Hepatocyte (in vitro differentiated cells): ENCODE measurements at regions not wholly inside any gene's neighbourhood (a gene's known extent, or its start where the extent isn't known, plus 50 kb on each side); places are given as distances from the start of the nearest gene placed in this dataset.

Experiments
- DNase-seq: peaks from one replicate; pipeline ENCODE4 v3.0.0-alpha.2; 2016; ENCODE audit warnings: low spot score
- H2AFZ ChIP-seq: fragments of 200-600 bp; sonication (generic); 2 replicates; pipeline ENCODE4 v1.6.0; 2016; ENCODE audit warnings: antibody characterized with exemption, mild to moderate bottlenecking
- H3K27ac ChIP-seq: fragments of 200-600 bp; sonication (generic); 2 replicates; pipeline ENCODE4 v1.5.1; 2016; ENCODE audit warnings: mild to moderate bottlenecking
- H3K27me3 ChIP-seq: fragments of 200-600 bp; sonication (generic); 2 replicates; pipeline ENCODE4 v1.6.1; 2016
- H3K36me3 ChIP-seq: fragments of 200-600 bp; sonication (generic); replicated peaks from 2 replicates; pipeline ENCODE4 v1.5.1; 2016; ENCODE audit warnings: low read depth; ENCODE audit not compliant: insufficient read depth
- H3K4me1 ChIP-seq: fragments of 200-600 bp; sonication (generic); 2 replicates; pipeline ENCODE4 v1.5.1; 2016; ENCODE audit warnings: mild to moderate bottlenecking, moderate library complexity; ENCODE audit not compliant: insufficient read depth
- H3K4me2 ChIP-seq: fragments of 200-600 bp; sonication (generic); 2 replicates; pipeline ENCODE4 v1.6.0; 2016
- H3K4me3 ChIP-seq: fragments of 200-600 bp; sonication (generic); 2 replicates; pipeline ENCODE4 v1.5.1; 2016; ENCODE audit warnings: mild to moderate bottlenecking
- H3K79me2 ChIP-seq: fragments of 200-600 bp; sonication (generic); 2 replicates; pipeline ENCODE4 v1.6.0; 2017; ENCODE audit warnings: mild to moderate bottlenecking
- H3K9me2 ChIP-seq: fragments of 200-600 bp; sonication (generic); replicated peaks from 2 replicates; pipeline ENCODE4 v1.6.0; 2017; ENCODE audit warnings: mild to moderate bottlenecking; ENCODE audit not compliant: insufficient read depth
- H3K9me3 ChIP-seq: fragments of 200-600 bp; sonication (generic); 2 replicates; pipeline ENCODE4 v1.5.1; 2016; ENCODE audit warnings: low read depth, mild to moderate bottlenecking
- H4K20me1 ChIP-seq: fragments of 200-600 bp; sonication (generic); 2 replicates; pipeline ENCODE4 v1.6.0; 2016; ENCODE audit warnings: mild to moderate bottlenecking; ENCODE audit not compliant: insufficient read depth, poor library complexity, severe bottlenecking
- EZH2 ChIP-seq: fragments of 200-600 bp; sonication (generic); IDR thresholded peaks from 2 replicates; pipeline ENCODE4 v1.6.1; 2016; ENCODE audit warnings: antibody characterized with exemption, mild to moderate bottlenecking, borderline replicate concordance
- EZH2phosphoT487 ChIP-seq: fragments of 200-600 bp; sonication (generic); IDR thresholded peaks from one replicate; pipeline ENCODE4 v1.6.1; 2018; ENCODE audit warnings: antibody characterized with exemption, mild to moderate bottlenecking, low read depth, moderate library complexity; ENCODE audit not compliant: unreplicated experiment, severe bottlenecking
- WGBS: methylation state at CpG from one replicate; pipeline ENCODE4 v1.1.6; 2016; ENCODE audit warnings: low lambda C conversion rate; ENCODE audit errors: missing lambda C conversion rate; 5-methylcytosine and 5-hydroxymethylcytosine counted together
- TF ChIP-seq, protein P1 (sequence below): fragments of 200-600 bp; sonication (generic); IDR thresholded peaks from 2 replicates; pipeline ENCODE4 v1.5.1; 2016; ENCODE audit warnings: antibody characterized with exemption, mild to moderate bottlenecking; ENCODE audit not compliant: poor library complexity

DNA sequence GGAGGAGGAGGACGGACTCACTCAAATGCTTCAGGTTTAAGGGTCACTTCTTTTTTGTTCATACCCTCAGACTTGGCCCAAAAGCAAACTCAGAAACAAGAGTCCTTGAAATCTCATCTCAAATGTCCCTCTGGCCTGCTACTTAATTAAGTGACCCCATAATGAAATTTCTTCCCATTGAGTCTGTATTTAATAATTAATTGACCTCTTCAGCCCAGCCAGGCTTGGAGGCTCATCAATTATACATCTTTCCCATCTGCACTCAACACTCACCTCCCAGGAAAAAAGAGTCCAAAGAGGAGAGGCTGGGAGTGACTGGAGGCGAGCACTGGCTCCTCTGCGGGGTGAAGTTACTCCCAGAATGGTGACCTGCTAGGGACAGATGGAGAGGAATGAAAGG lies 90.5 kb upstream of the EYA2 start:
- Histone ChIP-seq H3K36me3 (no peaks in the 10 kb centered on the region), H2AFZ (no peak overlapping the region), H3K9me3 (no peaks in the 10 kb centered on the region), H3K4me1 (peaks cover 4% of the 10 kb centered on the region), H3K27me3 (no peaks in the 10 kb centered on the region), H3K4me2 (no peak overlapping the region), H3K27ac (no peak overlapping the region), H4K20me1 (no peaks in the 10 kb centered on the region), H3K79me2 (no peaks in the 10 kb centered on the region), H3K4me3 (no peak overlapping the region), H3K9me2 (no peaks in the 10 kb centered on the region)
- WGBS = 93% methylated on average over 3 of the region's 3 CpGs
- TF ChIP-seq EZH2phosphoT487 = no peak
- TF ChIP-seq EZH2 = no peak
- TF ChIP-seq, protein P1, sequence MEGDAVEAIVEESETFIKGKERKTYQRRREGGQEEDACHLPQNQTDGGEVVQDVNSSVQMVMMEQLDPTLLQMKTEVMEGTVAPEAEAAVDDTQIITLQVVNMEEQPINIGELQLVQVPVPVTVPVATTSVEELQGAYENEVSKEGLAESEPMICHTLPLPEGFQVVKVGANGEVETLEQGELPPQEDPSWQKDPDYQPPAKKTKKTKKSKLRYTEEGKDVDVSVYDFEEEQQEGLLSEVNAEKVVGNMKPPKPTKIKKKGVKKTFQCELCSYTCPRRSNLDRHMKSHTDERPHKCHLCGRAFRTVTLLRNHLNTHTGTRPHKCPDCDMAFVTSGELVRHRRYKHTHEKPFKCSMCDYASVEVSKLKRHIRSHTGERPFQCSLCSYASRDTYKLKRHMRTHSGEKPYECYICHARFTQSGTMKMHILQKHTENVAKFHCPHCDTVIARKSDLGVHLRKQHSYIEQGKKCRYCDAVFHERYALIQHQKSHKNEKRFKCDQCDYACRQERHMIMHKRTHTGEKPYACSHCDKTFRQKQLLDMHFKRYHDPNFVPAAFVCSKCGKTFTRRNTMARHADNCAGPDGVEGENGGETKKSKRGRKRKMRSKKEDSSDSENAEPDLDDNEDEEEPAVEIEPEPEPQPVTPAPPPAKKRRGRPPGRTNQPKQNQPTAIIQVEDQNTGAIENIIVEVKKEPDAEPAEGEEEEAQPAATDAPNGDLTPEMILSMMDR = no peak
- DNase-seq = no peak

DNA sequence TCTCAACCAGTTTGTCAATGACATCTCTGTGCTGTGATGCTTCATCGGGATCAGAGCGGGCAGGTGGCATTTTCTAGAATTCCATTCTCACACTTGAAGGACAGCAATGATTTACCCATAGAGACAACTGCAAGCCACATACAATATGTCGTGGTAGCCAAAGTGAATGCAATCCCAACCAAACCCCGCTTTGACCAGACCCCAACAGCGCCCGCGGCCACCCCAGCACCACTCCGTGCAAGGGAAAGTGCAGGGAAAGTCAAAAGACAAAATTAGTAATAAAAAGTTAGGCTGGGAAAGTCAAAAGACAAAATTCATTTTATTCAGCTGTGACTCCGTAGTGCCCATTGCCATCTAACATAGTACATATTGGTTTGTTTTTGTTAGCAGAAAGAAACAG lies 88.8 kb upstream of the EYA2 start:
- Histone ChIP-seq H3K9me2 (no peaks in the 10 kb centered on the region), H2AFZ (no peak overlapping the region), H3K27ac (no peak overlapping the region), H3K79me2 (no peaks in the 10 kb centered on the region), H3K4me1 (peaks cover 6% of the 10 kb centered on the region), H3K36me3 (no peaks in the 10 kb centered on the region), H3K4me2 (no peak overlapping the region), H3K9me3 (no peaks in the 10 kb centered on the region), H3K4me3 (no peak overlapping the region), H4K20me1 (no peaks in the 10 kb centered on the region), H3K27me3 (no peaks in the 10 kb centered on the region)
- DNase-seq = no peak
- no peak for TF ChIP-seq EZH2phosphoT487
- TF ChIP-seq, protein P1 = no peak
- no peak for TF ChIP-seq EZH2
- WGBS = 95% methylated on average over 9 of the region's 9 CpGs

DNA sequence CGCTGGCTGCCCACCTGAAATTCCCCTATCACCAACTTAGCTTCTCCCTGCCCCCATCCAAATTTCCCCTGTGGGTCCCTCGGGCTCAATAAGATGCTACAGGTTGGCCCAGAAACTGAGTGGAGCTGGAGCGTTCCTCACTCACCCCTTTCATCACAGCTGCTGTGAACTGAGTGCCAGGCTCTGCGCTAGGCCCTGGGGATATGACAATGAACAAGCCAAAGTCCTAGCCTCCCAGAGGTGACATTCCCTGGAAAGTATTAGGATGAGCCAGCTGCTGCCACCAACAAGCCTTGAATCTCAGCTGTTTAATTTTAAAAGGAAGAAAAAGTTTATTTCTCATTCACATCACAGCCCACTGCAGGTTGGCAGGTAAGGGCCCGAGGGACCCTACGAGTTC lies 86.6 kb upstream of the EYA2 start:
- H3K9me2 ChIP-seq = no peaks in the 10 kb centered on the region
- no peaks in the 10 kb centered on the region for H3K36me3 ChIP-seq
- 84% methylated on average over 6 of the region's 6 CpGs for WGBS
- H4K20me1 ChIP-seq = no peaks in the 10 kb centered on the region
- no peak overlapping the region for H3K27ac ChIP-seq
- no peak for DNase-seq
- peaks cover 3% of the 10 kb centered on the region for H3K27me3 ChIP-seq
- H2AFZ ChIP-seq = no peak overlapping the region
- H3K4me2 ChIP-seq = no peak overlapping the region
- H3K4me3 ChIP-seq = no peak overlapping the region
- TF ChIP-seq EZH2phosphoT487 (no peak), EZH2 (no peak)
- TF ChIP-seq, protein P1 = no peak
- peaks cover 12% of the 10 kb centered on the region for H3K4me1 ChIP-seq
- H3K9me3 ChIP-seq = no peaks in the 10 kb centered on the region
- H3K79me2 ChIP-seq = no peaks in the 10 kb centered on the region

DNA sequence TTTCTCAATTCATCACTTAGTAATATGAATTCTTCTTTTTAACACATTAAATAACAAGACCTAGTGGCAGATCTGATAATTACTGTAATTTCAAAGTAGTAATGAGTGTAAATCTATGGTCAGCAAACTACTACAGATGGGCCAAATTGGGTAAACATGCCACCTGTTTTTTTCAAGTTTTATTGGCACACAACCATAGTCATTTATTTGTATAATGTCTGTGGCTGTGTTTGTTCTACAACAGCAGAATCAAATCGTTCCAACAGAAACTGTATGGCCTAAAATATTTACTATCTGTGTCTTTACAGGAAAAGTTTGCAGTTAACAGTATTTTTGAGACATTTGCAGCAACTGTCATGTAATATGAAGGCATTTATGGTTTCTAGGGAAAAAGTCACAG lies 86.1 kb upstream of the EYA2 start:
- Histone ChIP-seq H3K27me3 (peaks cover 3% of the 10 kb centered on the region), H3K4me3 (no peak overlapping the region), H3K4me2 (no peak overlapping the region), H4K20me1 (no peaks in the 10 kb centered on the region), H3K36me3 (no peaks in the 10 kb centered on the region), H3K9me2 (no peaks in the 10 kb centered on the region), H3K27ac (no peak overlapping the region), H3K4me1 (peaks cover 10% of the 10 kb centered on the region), H3K9me3 (no peaks in the 10 kb centered on the region), H2AFZ (no peak overlapping the region), H3K79me2 (no peaks in the 10 kb centered on the region)
- 37% methylated on average over 1 of the region's 1 CpG for WGBS
- no peak for TF ChIP-seq EZH2phosphoT487
- no peak for TF ChIP-seq EZH2
- TF ChIP-seq, protein P1 = no peak
- no peak for DNase-seq
